B cell (primary cell): ENCODE measurements at regions not wholly inside any gene's neighbourhood (a gene's known extent, or its start where the extent isn't known, plus 50 kb on each side); places are given as distances from the start of the nearest gene placed in this dataset.

Experiments used
- ATAC-seq: fragments of 200-7000 bp; cut with Tn5 transposase; one replicate; pipeline ENCODE4 v1.10.0; 2021; ENCODE audit warnings: low read depth, mild to moderate bottlenecking, moderate number of reproducible peaks, moderate library complexity
- CTCF ChIA-PET: fragments of 350-600 bp; sonication (Branson Sonifier 250); formaldehyde crosslinking; loops from one replicate; lab custom pipeline; 2021; ENCODE audit warnings: antibody characterized with exemption, inconsistent platforms; lab: Charles Lee
- POLR2A ChIA-PET: fragments of 350-600 bp; sonication (Branson Sonifier 250); formaldehyde crosslinking; loops from one replicate; lab custom pipeline; 2021; ENCODE audit warnings: antibody characterized with exemption; lab: Charles Lee
- DNase-seq: peaks from one replicate; pipeline ENCODE4 v3.0.0; 2013
- H2AFZ ChIP-seq: 2 replicates; pipeline ENCODE4 v1.6.1; 2012; ENCODE audit warnings: mild to moderate bottlenecking, low read depth, low read length; ENCODE audit not compliant: insufficient read depth, poor library complexity, severe bottlenecking
- H3K27ac ChIP-seq, 2 donors: 1 replicate in 1 of 2; 2 replicates in 1 of 2; pipeline ENCODE4 v1.5.1; 2012 to 2013; ENCODE audit warnings: low read length in 2 of 2, mild to moderate bottlenecking in 2 of 2, moderate library complexity in 1 of 2
- H3K27me3 ChIP-seq, 4 experiments: fragments of 200-600 bp in 1 of 4; sonication (generic) in 1 of 4; replicated peaks in 1 of 4; 1 replicate in 2 of 4; 2 replicates in 2 of 4; pipeline versions ENCODE4 v1.6.1 to v1.7.0; 2013 to 2016; ENCODE audit warnings: low read length in 3 of 4, mild to moderate bottlenecking in 2 of 4, mixed read lengths in 1 of 4, moderate library complexity in 1 of 4; ENCODE audit not compliant: insufficient read depth in 4 of 4, control insufficient read depth in 3 of 4; ENCODE audit errors: control extremely low read depth in 1 of 4
- H3K36me3 ChIP-seq, 2 experiments: replicated peaks in 1 of 2; 1 replicate in 1 of 2; 2 replicates in 1 of 2; pipeline versions ENCODE4 v1.6.1 to v1.7.1; 2013; ENCODE audit warnings: low read length in 1 of 2; ENCODE audit not compliant: insufficient read depth in 2 of 2, control insufficient read depth in 1 of 2; ENCODE audit errors: control extremely low read depth in 1 of 2, extremely low read depth in 1 of 2
- H3K4me1 ChIP-seq, 2 donors: fragments of 200-600 bp in 1 of 2; sonication (generic) in 1 of 2; 1 replicate in 1 of 2; 2 replicates in 1 of 2; pipeline versions ENCODE4 v1.5.1 to v1.6.1; 2013 to 2017; ENCODE audit warnings: low read length in 2 of 2; ENCODE audit not compliant: control insufficient read depth in 2 of 2, insufficient read depth in 2 of 2
- H3K4me2 ChIP-seq: replicated peaks from 2 replicates; pipeline ENCODE3; 2012; ENCODE audit warnings: mild to moderate bottlenecking, low read depth, low read length; ENCODE audit not compliant: poor library complexity, severe bottlenecking
- H3K4me3 ChIP-seq, 5 experiments: fragments of 200-600 bp in 1 of 5; sonication (generic) in 1 of 5; 1 replicate in 3 of 5; 2 replicates in 2 of 5; pipeline versions ENCODE4 v1.5.1 to v1.7.0; 2011 to 2016; ENCODE audit warnings: low read length in 4 of 5, mild to moderate bottlenecking in 4 of 5, low read depth in 2 of 5, control low read depth in 1 of 5, moderate library complexity in 1 of 5; ENCODE audit not compliant: insufficient read depth in 1 of 5; ENCODE audit errors: control extremely low read depth in 1 of 5, extremely low read depth in 1 of 5
- H3K79me2 ChIP-seq: fragments of 200-600 bp; sonication (generic); one replicate; pipeline ENCODE4 v1.6.0; 2016; ENCODE audit warnings: low read length; ENCODE audit not compliant: control insufficient read depth, insufficient read depth
- H3K9ac ChIP-seq: fragments of 200-600 bp; sonication (generic); 2 replicates; pipeline ENCODE4 v1.6.1; 2017; ENCODE audit warnings: mild to moderate bottlenecking, low read length, moderate library complexity
- H3K9me3 ChIP-seq, 3 donors: one replicate each; pipeline versions ENCODE4 v1.6.1 to v1.7.1; 2013; ENCODE audit warnings: low read length in 2 of 3; ENCODE audit not compliant: control insufficient read depth in 2 of 3, insufficient read depth in 1 of 3; ENCODE audit errors: control extremely low read depth in 1 of 3
- H4K20me1 ChIP-seq: 2 replicates; pipeline ENCODE4 v1.6.0; 2012; ENCODE audit warnings: mild to moderate bottlenecking, low read length; ENCODE audit not compliant: insufficient read depth, control insufficient read depth, poor library complexity, severe bottlenecking
- H3K27ac Mint-ChIP-seq: one replicate; pipeline ENCODE4 v1.8.0; 2021; ENCODE audit warnings: mixed read lengths
- H3K27me3 Mint-ChIP-seq: one replicate; pipeline ENCODE4 v1.8.0; 2021; ENCODE audit warnings: mixed read lengths
- H3K4me1 Mint-ChIP-seq: one replicate; pipeline ENCODE4 v1.8.0; 2021; ENCODE audit warnings: mixed read lengths
- H3K4me3 Mint-ChIP-seq: one replicate; pipeline ENCODE4 v1.8.0; 2021; ENCODE audit warnings: mixed read lengths
- H3K9me3 Mint-ChIP-seq: one replicate; pipeline ENCODE4 v1.8.0; 2022; ENCODE audit warnings: mixed read lengths; ENCODE audit not compliant: insufficient read depth
- CTCF ChIP-seq: fragments of 200-600 bp; IDR thresholded peaks from one replicate; pipeline ENCODE4 v1.8.0; 2022; ENCODE audit warnings: antibody characterized with exemption, mild to moderate bottlenecking
- EZH2 ChIP-seq: IDR thresholded peaks from 2 replicates; pipeline ENCODE4 v1.6.1; 2012; ENCODE audit warnings: borderline replicate concordance, low read depth, mild to moderate bottlenecking, moderate library complexity, low read length; ENCODE audit not compliant: insufficient read depth, poor library complexity, severe bottlenecking
- WGBS: methylation state at CpG from one replicate; pipeline ENCODE4 v1.1.5; 2013; ENCODE audit warnings: missing lambda C conversion rate; ENCODE audit not compliant: insufficient coverage; 5-methylcytosine and 5-hydroxymethylcytosine counted together
- intact Hi-C: fragments of 100-400 bp; cut with micrococcal nuclease; formaldehyde crosslinking; loops from one replicate; pipeline ENCODE4 v1.10.0; 2022

GRCh38 chr1:199931666-199932377 is 95.7 kb upstream of the NR5A2 start:
- no peaks in the 10 kb centered on the region for H3K4me1 ChIP-seq
- peaks cover 0 to 8% (median 0%) of the 10 kb centered on the region in 3 donors for H3K9me3 ChIP-seq
- ATAC-seq: no peak
- no peak overlapping the region for H3K27ac ChIP-seq
- no peak for TF ChIP-seq CTCF
- TF ChIP-seq EZH2: no peak
- peaks cover 12% of the 10 kb centered on the region for H3K27me3 Mint-ChIP-seq
- peak overlapping the region; percentile 79 for H3K4me2 ChIP-seq
- H3K9me3 Mint-ChIP-seq: no peaks in the 10 kb centered on the region
- peak overlapping the region; percentile 71 for H3K9ac ChIP-seq
- H3K4me1 Mint-ChIP-seq: peaks cover 8% of the 10 kb centered on the region
- H3K4me3 ChIP-seq: peak overlapping the region in 4 of 5 experiments; percentile 4 to 71 (median 47)
- peak overlapping the region; percentile 74 for H2AFZ ChIP-seq
- 60% methylated on average over 5 of the region's 7 CpGs for whole genome bisulfite sequencing
- H4K20me1 ChIP-seq: no peaks in the 10 kb centered on the region
- intact Hi-C loops: no loop called here
- ChIA-PET CTCF (no interaction called here), POLR2A (no interaction called here)
- no peaks in the 10 kb centered on the region for H3K79me2 ChIP-seq
- peak overlapping the region; percentile 78 for H3K4me3 Mint-ChIP-seq
- no peaks in the 10 kb centered on the region for H3K36me3 ChIP-seq
- peaks cover 0 to 6% (median 2%) of the 10 kb centered on the region in 4 experiments for H3K27me3 ChIP-seq
- peak; percentile 47 for DNase-seq
- peak overlapping the region; percentile 22 for H3K27ac Mint-ChIP-seq

- WGBS: no CpG with 5 or more reads among the region's 2 CpGs
- no peak overlapping the region for H3K27ac ChIP-seq
- DNase-seq: no peak
- intact Hi-C loops: no loop called here
- Mint-ChIP-seq H3K9me3 (no peaks in the 10 kb centered on the region), H3K4me3 (peak overlapping the region; percentile 78), H3K27ac (no peak overlapping the region), H3K27me3 (peaks cover 17% of the 10 kb centered on the region), H3K4me1 (peaks cover 8% of the 10 kb centered on the region)
- H3K4me1 ChIP-seq: no peaks in the 10 kb centered on the region
- peak overlapping the region; percentile 71 for H3K9ac ChIP-seq
- ATAC-seq: no peak
- H4K20me1 ChIP-seq: no peaks in the 10 kb centered on the region
- H3K9me3 ChIP-seq: peaks cover 0 to 8% (median 0%) of the 10 kb centered on the region in 3 donors
- peak overlapping the region; percentile 79 for H3K4me2 ChIP-seq
- no peaks in the 10 kb centered on the region for H3K36me3 ChIP-seq
- TF ChIP-seq EZH2 (no peak), CTCF (no peak)
- H3K4me3 ChIP-seq: peak overlapping the region in 4 of 5 experiments; percentile 4 to 71 (median 47)
- ChIA-PET CTCF (no interaction called here), POLR2A (no interaction called here)
- H3K79me2 ChIP-seq: no peaks in the 10 kb centered on the region
- H3K27me3 ChIP-seq: peaks cover 0 to 8% (median 2%) of the 10 kb centered on the region in 4 experiments
- H2AFZ ChIP-seq: peak overlapping the region; percentile 74
Measured at GRCh38 chr1:199932462-199932861, 95.0 kb upstream of the NR5A2 start.
